PC-9 (cell line): ENCODE measurements at regions not wholly inside any gene's neighbourhood (a gene's known extent, or its start where the extent isn't known, plus 50 kb on each side); places are given as distances from the start of the nearest gene placed in this dataset.

Experiments
- BruUV-seq: library from RNA; stranded (reverse); fragments of 400-500 nt; replicated peaks from 2 replicates; lab custom pipeline; 2021; lab: Mats Ljungman, UMichigan
- CTCF ChIA-PET: fragments of 300-600 bp; sonication (Branson Sonifier 250); formaldehyde crosslinking; loops from one replicate; lab custom pipeline; 2022; ENCODE audit warnings: antibody characterized with exemption; lab: Charles Lee
- POLR2A ChIA-PET: fragments of 300-600 bp; sonication (Branson Sonifier 250); formaldehyde crosslinking; loops from one replicate; lab custom pipeline; 2022; ENCODE audit warnings: antibody characterized with exemption; ENCODE audit not compliant: unreplicated experiment; lab: Charles Lee
- DNase-seq, 2 experiments: peaks; one replicate each; pipeline versions ENCODE4 v3.0.0 to v3.0.0-alpha.2; 2015 to 2022; ENCODE audit warnings: mixed read lengths in 1 of 2
- H2AFZ ChIP-seq: fragments of 200-600 bp; sonication (generic); 2 replicates; pipeline ENCODE4 v1.8.1; 2017; ENCODE audit warnings: antibody characterized with exemption
- H3F3A ChIP-seq: fragments of 200-600 bp; sonication (generic); 2 replicates; pipeline ENCODE4 v1.8.1; 2017; ENCODE audit warnings: antibody characterized with exemption, mild to moderate bottlenecking, low read depth; ENCODE audit not compliant: insufficient read depth
- H3K27ac ChIP-seq: fragments of 200-600 bp; sonication (generic); 2 replicates; pipeline ENCODE4 v1.6.1; 2016; ENCODE audit warnings: mixed run types
- H3K27me3 ChIP-seq: fragments of 200-600 bp; sonication (generic); 2 replicates; pipeline ENCODE4 v1.6.1; 2016; ENCODE audit warnings: low read depth, mixed run types; ENCODE audit not compliant: insufficient read depth
- H3K36me3 ChIP-seq: fragments of 200-600 bp; sonication (generic); 2 replicates; pipeline ENCODE4 v1.6.1; 2016; ENCODE audit warnings: low read depth, mixed run types
- H3K4me1 ChIP-seq: fragments of 200-600 bp; sonication (generic); replicated peaks from 2 replicates; pipeline ENCODE4 v1.6.1; 2016; ENCODE audit warnings: mixed run types; ENCODE audit not compliant: insufficient read depth
- H3K4me2 ChIP-seq: fragments of 200-600 bp; sonication (generic); 2 replicates; pipeline ENCODE4 v1.6.1; 2017; ENCODE audit warnings: mixed run types
- H3K4me3 ChIP-seq: fragments of 200-600 bp; sonication (generic); 2 replicates; pipeline ENCODE4 v1.6.1; 2016; ENCODE audit warnings: mixed run types
- H3K79me2 ChIP-seq: fragments of 200-600 bp; sonication (generic); 2 replicates; pipeline ENCODE4 v1.6.1; 2017; ENCODE audit warnings: low read depth, mixed run types
- H3K9me2 ChIP-seq: fragments of 200-600 bp; sonication (generic); 2 replicates; pipeline ENCODE4 v1.8.1; 2017; ENCODE audit warnings: mild to moderate bottlenecking; ENCODE audit not compliant: insufficient read depth
- H3K9me3 ChIP-seq: fragments of 200-600 bp; sonication (generic); 2 replicates; pipeline ENCODE4 v1.8.1; 2016; ENCODE audit warnings: low read depth; ENCODE audit not compliant: insufficient read depth
- H4K20me1 ChIP-seq: fragments of 200-600 bp; sonication (generic); 2 replicates; pipeline ENCODE4 v1.8.1; 2017; ENCODE audit not compliant: insufficient read depth
- CTCF ChIP-seq: fragments of 200-600 bp; sonication (generic); conservative IDR thresholded peaks from 2 replicates; pipeline ENCODE4 v1.6.1; 2017; ENCODE audit warnings: mixed run types, antibody characterized with exemption, mild to moderate bottlenecking, moderate library complexity
- EZH2 ChIP-seq: fragments of 200-600 bp; sonication (generic); IDR thresholded peaks from 2 replicates; pipeline ENCODE4 v1.8.0; 2017; ENCODE audit warnings: antibody characterized with exemption, low read depth
- intact Hi-C: fragments of 100-400 bp; cut with micrococcal nuclease; formaldehyde crosslinking; loops from one replicate; pipeline ENCODE4 v1.10.0; 2022; ENCODE audit not compliant: unreplicated experiment

- Histone ChIP-seq H3K27me3 (peaks cover 19% of the 10 kb centered on the region), H3K27ac (no peak overlapping the region), H3K79me2 (no peaks in the 10 kb centered on the region), H3K4me1 (no peaks in the 10 kb centered on the region), H3K4me3 (no peak overlapping the region), H3K9me3 (no peaks in the 10 kb centered on the region), H3K36me3 (no peaks in the 10 kb centered on the region), H4K20me1 (no peaks in the 10 kb centered on the region), H3K4me2 (no peak overlapping the region), H3F3A (no peaks in the 10 kb centered on the region), H3K9me2 (no peaks in the 10 kb centered on the region), H2AFZ (no peak overlapping the region)
- intact Hi-C loops, result no loop called here
- CTCF ChIA-PET, result no interaction called here
- TF ChIP-seq EZH2 (no peak), CTCF (no peak)
- POLR2A ChIA-PET, result no interaction called here
- no TSS peak for BruUV-seq
- DNase-seq, result no peak
These were observed 597.5 kb upstream of the MKI67 start for GRCh38 chr10:128723631-128724205.

GRCh38 chr10:128725531-128725930 lies 599.3 kb upstream of the MKI67 start:
- no peak for DNase-seq

GRCh38 chr10:128727114-128727513 lies 600.9 kb upstream of the MKI67 start:
- TF ChIP-seq EZH2 (no peak), CTCF (no peak)
- Histone ChIP-seq H4K20me1 (no peaks in the 10 kb centered on the region), H3K36me3 (no peaks in the 10 kb centered on the region), H3K9me2 (no peaks in the 10 kb centered on the region), H3K4me1 (no peaks in the 10 kb centered on the region), H3K4me3 (no peak overlapping the region), H3K4me2 (no peak overlapping the region), H2AFZ (no peak overlapping the region), H3K9me3 (no peaks in the 10 kb centered on the region), H3K79me2 (no peaks in the 10 kb centered on the region), H3F3A (no peaks in the 10 kb centered on the region), H3K27me3 (peaks cover 12% of the 10 kb centered on the region), H3K27ac (no peak overlapping the region)
- ChIA-PET CTCF (no interaction called here), POLR2A (no interaction called here)
- intact Hi-C loops, result no loop called here
- no peak for DNase-seq
- no TSS peak for BruUV-seq

More at GRCh38 chr10:128725531-128725930, 599.3 kb upstream of the MKI67 start:
- Histone ChIP-seq H3K27ac (no peak overlapping the region), H3F3A (no peaks in the 10 kb centered on the region), H3K27me3 (peaks cover 14% of the 10 kb centered on the region), H3K79me2 (no peaks in the 10 kb centered on the region), H4K20me1 (no peaks in the 10 kb centered on the region), H3K4me2 (no peak overlapping the region), H3K36me3 (no peaks in the 10 kb centered on the region), H3K4me1 (no peaks in the 10 kb centered on the region), H3K9me3 (no peaks in the 10 kb centered on the region), H3K4me3 (no peak overlapping the region), H2AFZ (no peak overlapping the region), H3K9me2 (no peaks in the 10 kb centered on the region)
- CTCF ChIA-PET, result no interaction called here
- intact Hi-C loops, result no loop called here
- no TSS peak for BruUV-seq
- POLR2A ChIA-PET, result no interaction called here
- TF ChIP-seq CTCF (no peak), EZH2 (no peak)
